G401 (cell line): ENCODE measurements at regions not wholly inside any gene's neighbourhood (a gene's known extent, or its start where the extent isn't known, plus 50 kb on each side); places are given as distances from the start of the nearest gene placed in this dataset.
A peak's percentile ranks its signal among the peaks of the same experiment; 100 is the strongest.

Source experiments
- DNase-seq: peaks from one replicate; pipeline ENCODE4 v3.0.0-alpha.2; 2015; ENCODE audit warnings: low spot score
- in situ Hi-C: cut with HindIII; loops from 2 replicates; pipeline ENCODE4 v1.10.0; 2016; ENCODE audit warnings: low sequenced_read_pairs, mixed read lengths

GRCh38 chr6:137782166-137783039 is 84.7 kb upstream of the TNFAIP3 start:
- in situ Hi-C loops, result no loop called here
- DNase-seq, result no peak

DNA sequence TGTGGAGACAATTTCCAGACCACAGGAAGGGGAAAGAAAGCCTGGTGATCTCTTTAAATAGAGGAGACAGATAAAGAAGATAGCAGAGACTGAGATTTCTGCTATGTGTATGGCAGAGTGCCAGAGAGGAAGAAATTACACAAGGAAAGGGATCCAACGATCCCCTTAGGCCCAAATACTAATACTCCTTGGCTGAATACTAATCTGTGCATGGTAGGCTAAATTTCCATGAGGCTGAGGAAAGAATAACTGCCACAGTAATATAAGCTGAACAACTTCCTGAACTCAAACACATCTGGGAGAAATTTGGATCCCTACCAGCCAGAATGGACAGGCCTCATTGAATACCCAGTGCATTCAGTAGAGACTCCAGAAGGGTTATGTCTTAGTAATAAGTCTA is 83.3 kb upstream of the TNFAIP3 start:
- in situ Hi-C loops, result no loop called here
- no peak for DNase-seq

GRCh38 chr6:137784583-137784982 is 82.5 kb upstream of the TNFAIP3 start:
- DNase-seq, result no peak
- in situ Hi-C loops, result no loop called here

DNA sequence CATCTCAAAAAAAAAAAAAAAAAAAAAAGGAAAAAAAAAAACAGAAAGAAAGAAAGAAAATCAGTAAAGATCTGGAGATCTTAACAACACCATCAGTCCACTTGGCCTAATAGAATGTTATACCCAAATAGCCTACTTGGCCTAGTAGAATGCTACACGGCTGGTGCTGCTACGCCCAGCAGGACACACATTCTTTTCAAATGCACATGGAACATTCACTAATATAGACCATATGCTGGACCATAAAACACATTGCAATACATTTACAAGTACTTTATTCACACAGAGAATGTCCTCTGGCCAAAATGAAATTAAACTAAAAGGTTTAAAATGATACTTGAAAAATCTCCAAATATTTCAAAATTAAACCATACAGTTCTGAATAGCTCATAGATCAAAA is 80.0 kb upstream of the TNFAIP3 start:
- in situ Hi-C loops, result no loop called here
- DNase-seq, result no peak

DNA sequence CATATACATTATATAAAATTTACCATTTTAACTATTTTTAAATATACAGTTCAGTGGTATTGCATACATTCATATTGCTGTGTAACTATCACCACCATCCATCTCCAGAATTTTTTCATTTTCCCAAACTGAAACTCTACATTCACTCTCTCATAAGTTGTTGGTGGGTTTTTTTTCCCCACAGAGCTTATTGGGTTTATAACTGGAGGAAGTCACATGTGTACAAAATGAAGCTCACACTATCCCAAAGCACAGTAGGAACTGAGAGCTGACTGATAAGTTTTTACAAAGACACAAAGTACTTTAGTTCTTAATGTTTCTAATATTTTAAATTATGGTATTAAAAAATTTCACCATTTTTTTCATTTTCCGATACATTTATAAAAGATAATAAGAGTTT is 78.8 kb upstream of the TNFAIP3 start:
- DNase-seq, result no peak
- in situ Hi-C loops, result no loop called here

DNA sequence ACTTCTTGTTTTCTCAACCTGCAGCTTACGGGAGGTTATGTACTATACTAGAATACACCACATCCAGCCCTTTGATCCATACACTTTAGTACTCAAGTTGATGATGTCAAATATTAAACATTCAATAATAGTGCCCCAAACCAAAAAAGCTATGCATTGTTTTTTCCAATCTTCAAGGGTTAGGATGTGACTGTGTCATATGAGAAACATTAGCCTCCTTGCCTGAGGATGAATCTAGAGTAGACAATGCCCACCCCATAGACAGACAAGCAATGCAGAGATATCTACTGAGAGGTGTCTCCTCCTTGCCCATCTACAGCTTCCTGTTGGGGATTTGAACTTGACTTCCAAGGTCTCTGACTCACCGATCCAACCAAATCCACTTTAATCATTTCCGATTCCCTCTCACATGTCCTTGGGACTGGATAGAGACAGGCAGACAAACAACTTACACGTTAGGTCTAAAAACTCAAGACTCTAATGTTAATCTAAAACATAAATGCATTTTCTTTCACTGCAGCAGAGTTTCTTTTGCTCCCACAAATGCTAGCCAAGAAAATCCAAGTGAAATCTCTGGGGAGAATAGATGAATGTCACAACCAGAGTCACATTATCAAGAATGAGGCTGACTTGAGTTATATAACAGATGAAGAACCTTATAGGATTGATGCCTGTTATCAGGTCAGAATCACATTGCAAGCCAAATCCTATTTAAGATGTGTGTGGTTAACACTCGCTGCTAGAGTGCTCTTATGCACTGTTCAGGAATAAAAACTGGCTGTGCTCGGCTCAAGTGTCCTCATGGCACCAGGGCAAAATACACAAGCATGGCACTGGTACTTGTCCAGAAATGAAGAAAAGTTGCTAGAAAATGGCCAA is 75.5 kb upstream of the TNFAIP3 start:
- no peak for DNase-seq
- in situ Hi-C loops, result no loop called here

DNA sequence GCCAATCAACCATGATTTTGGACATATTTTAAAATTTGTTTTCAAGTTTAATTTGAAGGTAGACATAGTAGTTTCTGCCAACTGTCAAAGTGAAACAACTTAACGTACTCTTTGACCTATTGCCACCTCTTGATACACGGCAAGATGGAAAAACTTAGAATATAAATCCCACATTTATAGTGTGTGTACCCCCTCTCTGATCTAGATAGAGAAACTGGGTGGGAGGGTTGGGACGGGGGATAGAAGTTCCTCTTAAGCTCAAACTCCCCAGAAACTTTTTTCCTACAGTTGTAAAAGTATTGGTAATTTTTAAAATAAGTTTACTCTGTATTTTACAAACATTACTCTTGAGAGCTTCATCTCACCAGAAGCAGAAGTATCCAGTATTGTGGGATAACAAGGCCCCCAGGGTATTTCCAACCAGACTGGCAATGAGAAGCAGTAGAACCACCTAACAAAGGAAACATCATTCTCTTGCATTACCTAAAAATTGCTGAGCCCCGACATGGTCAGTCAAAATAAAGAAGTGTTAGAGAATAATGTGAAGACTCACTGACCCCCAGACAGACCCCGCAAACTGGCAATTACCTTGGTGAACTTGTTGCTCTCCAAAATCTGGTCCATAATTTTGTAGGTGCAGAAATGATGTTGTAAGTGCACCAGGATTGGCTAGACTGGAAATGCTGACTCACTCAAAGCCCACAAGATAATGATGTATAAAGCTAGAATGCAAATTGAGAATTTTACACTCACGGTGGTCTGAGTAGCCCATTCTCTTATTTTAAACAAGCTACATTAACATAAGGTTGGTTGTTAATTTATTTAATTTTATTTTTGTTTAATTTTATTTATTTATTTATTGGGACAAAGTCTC is 74.7 kb upstream of the TNFAIP3 start:
- no peak for DNase-seq
- in situ Hi-C loops, result no loop called here

DNA sequence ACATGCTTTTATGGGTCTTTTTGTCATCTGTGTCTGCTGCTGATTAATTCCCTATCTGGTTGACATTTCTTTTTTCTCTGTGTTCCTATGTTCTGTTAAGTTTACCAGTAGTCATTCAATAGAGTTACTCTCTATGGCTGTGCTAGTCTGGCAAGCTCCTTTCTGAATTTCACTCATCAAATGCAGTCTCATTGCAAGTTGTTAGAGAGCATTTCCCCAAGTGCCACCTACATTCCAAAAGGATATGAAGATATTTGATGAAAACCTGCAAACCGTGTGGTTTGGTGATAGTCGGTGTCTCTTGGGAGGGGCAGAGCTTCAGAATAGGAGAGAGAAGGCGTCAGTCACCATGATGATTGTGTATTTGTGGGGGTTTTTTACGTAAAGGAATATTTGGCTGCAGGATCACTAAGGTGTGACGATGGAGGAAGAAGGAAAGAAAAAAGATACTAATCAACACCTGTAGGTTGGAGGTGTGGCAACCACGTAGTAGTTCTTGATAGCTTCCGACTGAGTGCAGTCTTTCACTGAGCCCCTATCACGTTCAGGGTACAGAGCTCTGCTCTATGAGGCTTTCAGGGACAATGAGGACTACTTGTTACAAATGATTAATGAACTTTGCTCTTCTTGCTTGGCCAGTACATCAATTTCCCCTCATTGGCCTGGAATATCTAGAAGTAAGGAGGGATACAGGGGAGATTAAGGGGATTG is 73.1 kb upstream of the TNFAIP3 start:
- DNase-seq, result no peak
- in situ Hi-C loops, result no loop called here

DNA sequence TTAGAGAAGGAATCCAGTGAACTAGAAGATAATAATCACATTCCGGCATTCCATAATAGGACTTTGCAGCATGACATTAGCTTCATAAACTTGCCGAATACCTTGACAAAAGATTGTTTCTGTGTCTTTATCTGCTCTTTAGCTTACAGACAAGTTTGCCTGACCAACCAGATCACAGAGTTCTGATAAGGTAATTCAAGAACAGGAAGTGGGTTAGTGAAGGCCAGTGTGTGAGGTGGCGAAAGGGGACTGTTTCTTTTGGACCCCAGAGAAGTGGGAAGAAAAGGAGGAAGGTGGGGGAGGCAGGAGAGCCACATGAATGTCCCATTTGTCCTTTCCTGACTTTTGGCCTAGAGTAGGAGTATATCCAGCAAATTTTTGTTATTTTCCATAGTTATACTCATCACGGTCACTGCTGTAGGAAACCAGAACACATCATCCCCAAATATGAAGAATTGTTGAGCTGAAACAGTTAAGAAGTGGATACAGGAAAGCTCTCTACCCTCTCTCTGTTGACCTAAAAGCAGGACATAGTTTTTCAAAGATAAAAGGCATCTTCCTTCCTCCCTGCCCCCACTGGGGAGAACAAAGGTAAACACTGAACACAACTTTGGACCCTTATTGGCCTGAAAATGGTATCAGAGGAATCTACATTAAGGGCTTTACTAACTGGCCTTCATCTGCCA is 72.4 kb upstream of the TNFAIP3 start:
- DNase-seq, result no peak
- in situ Hi-C loops, result no loop called here

- in situ Hi-C loops, result no loop called here
Measured at GRCh38 chr6:137795501-137795900, 71.6 kb upstream of the TNFAIP3 start.

DNA sequence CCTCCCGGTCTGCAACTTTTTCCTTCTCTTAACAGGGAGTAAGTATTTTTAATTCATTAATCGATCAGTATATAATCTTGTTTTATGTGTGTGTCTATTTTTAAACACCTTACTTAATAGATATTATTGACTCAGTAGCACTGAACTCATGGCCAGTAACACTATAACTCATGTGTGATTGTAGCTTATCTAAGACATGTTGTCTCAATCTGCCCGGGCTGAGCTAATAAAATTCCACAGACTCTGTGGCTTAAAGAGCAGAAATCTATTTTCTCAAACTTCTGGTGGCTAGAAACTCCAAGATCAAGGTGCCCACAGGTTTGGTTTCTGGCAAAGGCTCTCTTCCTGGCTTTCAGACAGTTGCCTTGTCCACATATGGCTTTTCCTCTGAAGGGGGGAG is 68.8 kb upstream of the TNFAIP3 start:
- in situ Hi-C loops, result no loop called here
- no peak for DNase-seq

More at GRCh38 chr6:137795501-137795900, 71.6 kb upstream of the TNFAIP3 start:
- DNase-seq, result no peak

DNA sequence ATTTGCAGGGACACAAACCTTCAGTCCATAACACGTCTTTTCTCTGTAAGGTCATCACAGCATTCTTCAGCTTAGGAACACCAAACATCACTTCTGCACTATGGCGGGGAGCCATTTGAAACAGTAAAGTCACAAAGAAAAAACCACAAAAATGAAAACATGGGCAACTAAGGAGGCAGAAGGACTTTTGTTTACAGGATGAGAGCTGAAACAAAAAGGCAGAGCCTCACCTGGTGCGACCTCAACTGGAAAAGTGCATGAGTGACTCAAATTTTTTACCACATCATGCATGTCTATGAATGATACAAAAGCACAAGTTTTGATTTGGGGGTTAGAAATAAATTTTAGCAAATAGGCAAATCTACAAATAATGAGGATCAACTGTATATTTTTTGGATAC is 68.2 kb upstream of the TNFAIP3 start:
- DNase-seq, result no peak
- in situ Hi-C loops, result no loop called here

DNA sequence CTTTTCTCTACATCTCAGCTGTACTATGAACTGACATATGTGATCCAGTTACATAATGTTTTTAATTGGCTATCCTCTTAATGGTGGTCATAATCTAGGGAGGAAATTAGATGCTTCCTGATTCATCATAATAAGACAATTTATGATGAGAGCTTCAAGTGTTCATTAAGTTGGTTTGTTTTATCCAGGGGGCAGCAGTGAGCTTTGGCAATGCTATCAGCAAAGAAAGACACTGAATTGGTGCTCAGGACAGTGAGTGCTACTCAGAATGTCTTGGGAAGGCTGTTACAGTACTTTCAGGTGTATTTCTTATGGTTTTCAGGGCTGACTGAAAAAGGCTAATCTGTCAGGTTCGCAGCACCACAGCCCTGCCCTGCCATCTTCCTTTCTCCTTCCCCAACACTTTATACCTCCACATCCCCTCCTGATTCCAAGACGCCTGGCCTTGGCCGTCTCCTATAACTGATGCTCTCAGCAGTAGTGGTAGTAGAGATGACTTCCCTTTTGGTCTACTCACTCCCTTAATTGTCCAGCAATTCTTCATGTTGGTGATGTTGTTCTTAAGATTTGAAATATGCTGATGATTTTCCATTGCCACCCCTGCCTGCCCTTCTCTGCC is 67.0 kb upstream of the TNFAIP3 start:
- in situ Hi-C loops, result no loop called here
- peak; percentile 13 for DNase-seq

DNA sequence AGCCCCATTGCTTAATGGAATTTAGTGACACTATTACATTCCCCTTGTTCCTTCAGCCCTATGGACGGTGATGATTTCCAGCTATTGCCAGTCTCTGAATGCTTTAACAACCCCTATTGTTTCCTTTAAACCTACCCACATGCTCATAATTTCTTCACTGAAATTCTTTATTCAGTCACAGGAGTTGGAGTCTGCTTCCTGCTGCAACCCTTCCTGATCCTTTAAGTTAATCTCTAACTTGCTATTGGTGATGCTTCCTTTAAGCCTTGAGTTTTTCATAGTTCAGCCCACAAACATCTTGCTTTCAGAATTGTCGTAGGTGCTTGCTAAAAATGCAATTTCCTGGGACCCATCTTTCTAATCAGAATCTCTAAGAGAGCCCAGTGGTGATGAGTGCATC is 66.3 kb upstream of the TNFAIP3 start:
- DNase-seq, result no peak
- in situ Hi-C loops, result no loop called here

- in situ Hi-C loops, result no loop called here
- no peak for DNase-seq
Measured at GRCh38 chr6:137801352-137802114, 65.5 kb upstream of the TNFAIP3 start.

DNA sequence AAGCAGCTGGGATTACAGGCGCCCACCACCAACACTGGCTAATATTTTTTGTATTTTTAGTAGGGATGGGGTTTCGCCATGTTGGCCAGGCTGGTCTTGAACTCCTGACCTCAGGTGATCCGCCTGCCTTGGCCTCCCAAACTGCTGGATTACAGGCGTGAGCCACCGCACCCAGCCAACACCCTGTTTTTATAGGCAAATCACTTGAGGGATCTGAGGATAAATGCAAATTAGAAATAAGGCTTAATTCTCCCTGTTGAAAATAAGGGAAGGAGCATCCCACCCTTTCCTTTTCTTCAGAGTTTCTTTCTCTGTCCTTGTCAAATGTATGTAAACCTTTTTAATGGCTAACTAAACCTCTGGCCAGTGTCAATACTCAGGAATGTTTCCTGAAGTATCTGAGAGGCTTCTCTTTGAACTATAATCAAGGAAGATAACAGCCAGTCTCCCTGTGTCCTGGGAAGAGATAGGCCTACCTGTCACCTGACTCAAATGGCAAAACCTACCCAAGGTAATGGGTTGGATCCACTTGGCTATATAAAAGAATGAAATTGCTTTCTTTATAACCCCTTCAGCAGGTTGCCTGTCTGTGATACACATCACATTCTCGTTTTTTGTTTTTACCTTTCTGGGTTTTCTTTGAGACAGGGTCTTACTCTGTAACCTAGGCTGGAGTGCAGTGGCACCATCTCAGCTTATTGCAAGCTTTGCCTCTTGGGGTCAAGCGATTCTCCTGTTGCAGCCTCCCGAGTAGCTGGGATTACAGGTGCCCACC is 64.5 kb upstream of the TNFAIP3 start:
- in situ Hi-C loops, result no loop called here
- no peak for DNase-seq

- in situ Hi-C loops, result no loop called here
- DNase-seq, result no peak
Measured at GRCh38 chr6:137804637-137805036, 62.4 kb upstream of the TNFAIP3 start.
